Stomach (tissue), 8 donors: ENCODE measurements at regions not wholly inside any gene's neighbourhood (a gene's known extent, or its start where the extent isn't known, plus 50 kb on each side); places are given as distances from the start of the nearest gene placed in this dataset.
"Not testable (repeated sequence)": the region's sequence is repeated elsewhere in the genome, so short reads cannot be mapped to it uniquely, and the experiment has no call there.

Experiments
- DNase-seq, 2 donors: peaks; one replicate each; pipeline versions ENCODE4 v3.0.0 to v3.0.0-alpha.2; 2013 to 2019
- H3K27ac ChIP-seq, 5 donors: fragments of 200-600 bp in 4 of 5; sonication (generic) in 4 of 5; one replicate each; pipeline ENCODE4 v1.5.1; 2013 to 2019; ENCODE audit warnings: mild to moderate bottlenecking in 1 of 5, moderate library complexity in 1 of 5
- H3K27me3 ChIP-seq, 3 donors: fragments of 200-600 bp; sonication (generic); one replicate each; pipeline ENCODE4 v1.5.1; 2017 to 2019; ENCODE audit warnings: mixed run types in 1 of 3
- H3K36me3 ChIP-seq, 4 donors: fragments of 200-600 bp; sonication (generic); 1 replicate in 3 of 4; 2 replicates in 1 of 4; pipeline ENCODE4 v1.5.1; 2016 to 2019
- H3K4me1 ChIP-seq, 4 donors: fragments of 200-600 bp; sonication (generic); one replicate each; pipeline ENCODE4 v1.5.1; 2016 to 2019
- H3K4me3 ChIP-seq, 4 donors: fragments of 200-600 bp; sonication (generic) in 3 of 4; one replicate each; pipeline ENCODE4 v1.5.1; 2016 to 2019; ENCODE audit warnings: mild to moderate bottlenecking in 1 of 4
- H3K9me3 ChIP-seq, 4 donors: fragments of 200-600 bp; sonication (generic); one replicate each; pipeline ENCODE4 v1.5.1; 2016 to 2019
- EP300 ChIP-seq: sonication (generic); formaldehyde crosslinking; IDR thresholded peaks from one replicate; pipeline ENCODE4 v1.6.1; 2017; ENCODE audit warnings: antibody characterized with exemption
- POLR2A ChIP-seq, 4 donors: fragments of 450-650 bp; IDR thresholded peaks; one replicate each; pipeline ENCODE4 v1.6.1; 2016; ENCODE audit warnings: antibody characterized with exemption in 4 of 4, control low read depth in 2 of 4, mild to moderate bottlenecking in 1 of 4, moderate library complexity in 1 of 4
- POLR2AphosphoS5 ChIP-seq, 3 donors: sonication (generic); formaldehyde crosslinking; IDR thresholded peaks; one replicate each; pipeline ENCODE4 v1.6.1; 2016; ENCODE audit warnings: antibody characterized with exemption in 3 of 3
- WGBS, 5 donors: extraction: QIAGEN DNeasy Blood & Tissue Kit in 3 of 5; methylation state at CpG; one replicate each; pipeline versions ENCODE4 v1.1.5 to v1.1.7; 2013 to 2018; 5-methylcytosine and 5-hydroxymethylcytosine counted together
- intact Hi-C: fragments of 100-400 bp; cut with DNase I; formaldehyde crosslinking; loops from one replicate; pipeline ENCODE4 v1.15.1; 2023; ENCODE audit warnings: low total_unique reads
- TF ChIP-seq, protein P1 (sequence below), 7 experiments: fragments of 450-650 bp in 4 of 7; fragments of 200-600 bp in 3 of 7; sonication (generic) in 3 of 7; IDR thresholded peaks; one replicate each; pipeline ENCODE4 v1.5.1; 2016 to 2019; ENCODE audit warnings: antibody characterized with exemption in 7 of 7, control low read depth in 2 of 7, mild to moderate bottlenecking in 1 of 7
- donor health status: healthy with polysubstance abuse.
- donor health status: Bipolar disorder and iron deficiency.
- donor health status: healthy.

DNA sequence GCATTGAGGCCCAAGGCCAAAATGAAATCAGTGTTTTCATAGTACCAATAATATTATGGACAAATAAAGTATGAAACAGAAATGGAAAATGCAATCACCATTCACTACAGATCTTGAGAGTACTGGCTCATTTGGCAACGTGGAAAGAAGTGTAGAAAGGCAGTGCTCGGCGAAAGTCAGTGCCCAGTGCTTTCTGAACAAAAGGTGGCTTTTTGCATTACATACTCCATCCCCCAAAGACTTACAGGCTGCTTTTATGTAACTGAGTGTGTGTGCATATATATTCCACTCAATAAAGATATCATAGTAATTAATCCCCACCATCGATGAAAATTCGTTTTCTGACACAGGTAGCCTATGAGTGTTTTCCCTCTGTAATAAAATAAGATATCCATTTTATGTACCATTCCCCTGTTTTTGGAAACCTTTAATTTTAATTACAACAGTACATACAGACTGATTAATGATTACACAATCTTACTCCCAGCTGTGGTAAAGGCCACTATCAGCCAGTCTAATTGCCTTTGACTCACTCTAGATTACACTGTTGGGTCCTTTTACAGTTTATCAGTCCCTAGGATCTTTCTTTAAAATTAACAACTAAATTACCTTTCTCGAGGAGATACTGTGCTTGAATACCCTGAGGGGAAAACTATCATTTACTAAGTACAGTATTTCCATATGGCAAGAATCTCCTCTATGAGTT lies 65.9 kb downstream of the MAD2L1 start:
- Histone ChIP-seq H3K4me3 (no peak overlapping the region), H3K4me1 (no peaks in the 10 kb centered on the region), H3K36me3 (no peaks in the 10 kb centered on the region), H3K9me3 (no peaks in the 10 kb centered on the region), H3K27me3 (no peaks in the 10 kb centered on the region), H3K27ac (no peak overlapping the region)
- DNase-seq = no peak
- WGBS, 5 donors = 38 to 69% (median 46%) methylated on average over 6 of the region's 6 CpGs
- TF ChIP-seq, protein P1, sequence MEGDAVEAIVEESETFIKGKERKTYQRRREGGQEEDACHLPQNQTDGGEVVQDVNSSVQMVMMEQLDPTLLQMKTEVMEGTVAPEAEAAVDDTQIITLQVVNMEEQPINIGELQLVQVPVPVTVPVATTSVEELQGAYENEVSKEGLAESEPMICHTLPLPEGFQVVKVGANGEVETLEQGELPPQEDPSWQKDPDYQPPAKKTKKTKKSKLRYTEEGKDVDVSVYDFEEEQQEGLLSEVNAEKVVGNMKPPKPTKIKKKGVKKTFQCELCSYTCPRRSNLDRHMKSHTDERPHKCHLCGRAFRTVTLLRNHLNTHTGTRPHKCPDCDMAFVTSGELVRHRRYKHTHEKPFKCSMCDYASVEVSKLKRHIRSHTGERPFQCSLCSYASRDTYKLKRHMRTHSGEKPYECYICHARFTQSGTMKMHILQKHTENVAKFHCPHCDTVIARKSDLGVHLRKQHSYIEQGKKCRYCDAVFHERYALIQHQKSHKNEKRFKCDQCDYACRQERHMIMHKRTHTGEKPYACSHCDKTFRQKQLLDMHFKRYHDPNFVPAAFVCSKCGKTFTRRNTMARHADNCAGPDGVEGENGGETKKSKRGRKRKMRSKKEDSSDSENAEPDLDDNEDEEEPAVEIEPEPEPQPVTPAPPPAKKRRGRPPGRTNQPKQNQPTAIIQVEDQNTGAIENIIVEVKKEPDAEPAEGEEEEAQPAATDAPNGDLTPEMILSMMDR (IDR thresholded peaks at IDR 0.05) = no peak
- TF ChIP-seq EP300 = no peak
- TF ChIP-seq POLR2A (IDR thresholded peaks at IDR 0.05) = no peak
- TF ChIP-seq POLR2AphosphoS5 (IDR thresholded peaks at IDR 0.05) = no peak
- intact Hi-C loops = no loop called here

DNA sequence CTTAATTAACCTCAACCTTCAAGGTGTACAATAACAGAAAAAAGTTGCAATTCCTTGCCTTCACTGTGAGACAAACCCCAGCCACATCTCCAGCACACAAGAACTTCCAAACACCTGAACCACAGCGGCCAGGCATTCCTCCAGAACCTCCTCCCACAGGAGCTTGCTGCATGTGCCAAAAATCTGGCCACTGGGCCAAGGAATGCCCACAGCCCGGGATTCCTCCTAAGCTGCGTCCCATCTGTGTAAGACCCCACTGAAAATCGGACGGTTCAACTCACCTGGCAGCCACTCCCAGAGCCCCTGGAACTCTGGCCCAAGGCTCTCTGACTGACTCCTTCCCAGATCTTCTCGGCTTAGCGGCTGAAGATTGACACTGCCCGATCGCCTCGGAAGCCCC lies 70.6 kb downstream of the MAD2L1 start:
- H3K9me3 ChIP-seq, H3K27me3 ChIP-seq, DNase-seq, H3K4me1 ChIP-seq, intact Hi-C loops, H3K36me3 ChIP-seq, H3K4me3 ChIP-seq, H3K27ac ChIP-seq: not testable (repeated sequence)
- 93 to 98% (median 94%) methylated on average over 10 of the region's 10 CpGs for WGBS, 5 donors

DNA sequence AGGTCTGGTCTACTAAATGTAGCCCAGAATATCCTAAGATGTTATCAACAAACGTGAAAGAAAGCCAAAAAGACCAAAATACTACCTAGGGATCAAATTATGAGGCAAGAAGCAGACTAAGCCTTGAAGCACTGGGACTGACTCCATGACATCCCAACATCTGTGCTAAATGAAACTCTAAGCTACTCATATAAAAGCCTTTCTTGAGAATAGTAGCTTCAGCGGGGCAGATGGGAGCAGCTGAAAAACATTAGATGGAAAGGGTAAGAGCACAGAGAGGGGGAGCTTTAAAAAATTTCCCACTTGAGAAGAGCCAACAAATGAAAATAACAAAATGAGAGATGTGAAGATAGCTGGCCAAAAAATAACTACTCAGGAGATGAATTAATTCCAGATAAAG lies 81.7 kb downstream of the MAD2L1 start:
- peak in 1 of 2 donors; percentile 66 for DNase-seq
- intact Hi-C loops = no loop called here
- Histone ChIP-seq H3K27ac (no peak overlapping the region), H3K4me1 (no peaks in the 10 kb centered on the region), H3K9me3 (no peaks in the 10 kb centered on the region), H3K27me3 (no peaks in the 10 kb centered on the region), H3K36me3 (no peaks in the 10 kb centered on the region), H3K4me3 (no peak overlapping the region)
- 59 to 68% (median 66%) methylated on average over 2 of the region's 2 CpGs for WGBS, 5 donors
- TF ChIP-seq POLR2AphosphoS5 (IDR thresholded peaks at IDR 0.05) (no peak), POLR2A (IDR thresholded peaks at IDR 0.05) (no peak), EP300 (no peak)
- TF ChIP-seq, protein P1 (IDR thresholded peaks at IDR 0.05) = no peak

DNA sequence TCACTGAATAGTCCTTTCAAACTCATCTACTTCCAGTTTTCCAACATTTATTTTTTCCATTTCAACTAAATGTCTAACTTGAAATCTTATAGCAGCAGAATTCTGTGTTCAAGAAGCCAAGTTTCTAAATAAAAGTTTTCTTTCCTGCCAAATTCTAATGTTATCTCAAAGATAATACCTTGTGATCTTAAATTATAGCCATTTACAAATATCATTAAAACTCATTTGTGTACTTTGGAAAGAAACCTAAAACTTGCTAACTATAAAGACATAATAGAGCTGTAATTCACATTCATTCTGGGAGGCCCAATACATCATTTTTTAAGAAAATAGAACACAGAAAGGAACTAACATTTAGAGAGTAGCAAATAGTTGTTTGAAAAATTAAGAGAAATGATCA lies 83.9 kb downstream of the MAD2L1 start:
- H3K36me3 ChIP-seq = no peaks in the 10 kb centered on the region
- H3K9me3 ChIP-seq = no peaks in the 10 kb centered on the region
- H3K27ac ChIP-seq = no peak overlapping the region
- H3K4me3 ChIP-seq = no peak overlapping the region
- no peaks in the 10 kb centered on the region for H3K4me1 ChIP-seq
- no peak for DNase-seq
- no peaks in the 10 kb centered on the region for H3K27me3 ChIP-seq
- no peak for TF ChIP-seq POLR2AphosphoS5 (IDR thresholded peaks at IDR 0.05)
- no peak for TF ChIP-seq EP300
- TF ChIP-seq, protein P1 (IDR thresholded peaks at IDR 0.05) = no peak
- no peak for TF ChIP-seq POLR2A (IDR thresholded peaks at IDR 0.05)
- intact Hi-C loops = no loop called here

DNA sequence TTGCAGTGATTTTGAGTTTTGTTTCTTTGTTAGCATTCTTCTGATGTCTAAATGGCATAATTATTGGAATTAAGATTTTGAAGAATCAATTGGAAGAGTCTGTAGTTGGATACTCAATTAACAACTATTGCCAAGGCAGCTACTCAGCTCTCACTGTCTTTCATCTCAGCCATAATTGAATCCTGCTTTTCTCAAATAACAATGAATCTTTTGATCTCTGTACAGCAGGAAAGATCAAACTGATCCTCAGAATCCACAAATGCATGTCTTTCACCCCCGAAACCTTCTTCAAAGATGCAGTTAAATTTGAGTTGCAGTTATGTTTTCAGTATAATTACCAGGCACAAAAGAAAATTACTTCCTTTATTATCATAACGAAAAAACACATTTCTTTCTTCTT lies 86.2 kb downstream of the MAD2L1 start:
- no peak for DNase-seq
- TF ChIP-seq, protein P1 (IDR thresholded peaks at IDR 0.05) = no peak
- TF ChIP-seq POLR2AphosphoS5 (IDR thresholded peaks at IDR 0.05) (no peak), EP300 (no peak)
- Histone ChIP-seq H3K4me3 (no peak overlapping the region), H3K27ac (no peak overlapping the region), H3K9me3 (no peaks in the 10 kb centered on the region), H3K27me3 (no peaks in the 10 kb centered on the region), H3K36me3 (no peaks in the 10 kb centered on the region), H3K4me1 (peaks cover 0 to 6% (median 0%) of the 10 kb centered on the region in 4 donors)
- intact Hi-C loops = no loop called here
- WGBS, 5 donors = 87 to 94% (median 89%) methylated on average over 2 of the region's 2 CpGs
